SKM-1 treated with dmso at 0.1 percent for 144 hours (cell line): ENCODE measurements at regions not wholly inside any gene's neighbourhood (a gene's known extent, or its start where the extent isn't known, plus 50 kb on each side); places are given as distances from the start of the nearest gene placed in this dataset.

ENCODE experiments used
- DNase-seq: peaks from one replicate; lab custom pipeline; 2025; ENCODE audit not compliant: unreplicated experiment; lab: John Stamatoyannopoulos, UW

DNA sequence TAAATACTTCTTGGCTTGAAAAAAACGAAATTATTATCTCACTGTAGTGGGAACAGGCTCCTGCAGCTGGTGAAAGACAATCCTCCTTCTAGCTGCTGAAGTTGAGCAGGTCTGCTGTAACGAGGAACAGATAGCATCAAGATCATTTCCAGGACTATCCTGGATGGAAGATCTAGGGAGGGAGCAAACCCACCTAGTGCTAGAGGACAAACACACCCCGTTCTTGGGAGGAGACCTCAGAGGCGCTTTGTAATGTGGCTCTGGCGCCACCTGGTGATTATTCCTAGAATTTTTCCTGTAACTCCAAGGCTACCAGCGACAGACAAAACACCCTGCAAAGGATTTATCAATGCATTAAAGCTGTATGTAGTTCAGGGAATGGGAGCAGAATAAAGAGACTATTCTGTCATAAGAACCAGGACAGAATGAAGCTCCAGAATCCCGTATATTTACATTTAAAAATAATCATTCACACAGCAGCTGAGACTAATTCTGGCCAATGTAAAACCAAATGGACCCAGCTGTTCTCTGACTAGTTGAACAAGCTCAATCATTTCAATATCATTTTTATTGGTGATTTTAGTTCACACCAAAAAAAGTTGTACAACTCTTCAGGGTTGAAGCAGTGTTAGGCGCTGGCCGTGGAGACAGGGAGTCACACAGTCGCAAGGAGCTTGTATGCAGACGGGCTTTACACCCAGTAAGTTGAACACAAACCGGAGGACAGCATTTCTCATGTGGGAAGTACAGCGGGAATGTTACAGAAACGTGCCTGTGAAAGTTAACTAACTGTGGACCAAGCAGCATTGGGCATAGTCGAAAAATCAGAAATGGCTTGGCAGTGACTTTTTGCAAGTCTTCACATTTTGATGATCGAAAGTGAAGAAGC lies 290.3 kb downstream of the TRIB2 start:
- peak; percentile 50 for DNase-seq

DNA sequence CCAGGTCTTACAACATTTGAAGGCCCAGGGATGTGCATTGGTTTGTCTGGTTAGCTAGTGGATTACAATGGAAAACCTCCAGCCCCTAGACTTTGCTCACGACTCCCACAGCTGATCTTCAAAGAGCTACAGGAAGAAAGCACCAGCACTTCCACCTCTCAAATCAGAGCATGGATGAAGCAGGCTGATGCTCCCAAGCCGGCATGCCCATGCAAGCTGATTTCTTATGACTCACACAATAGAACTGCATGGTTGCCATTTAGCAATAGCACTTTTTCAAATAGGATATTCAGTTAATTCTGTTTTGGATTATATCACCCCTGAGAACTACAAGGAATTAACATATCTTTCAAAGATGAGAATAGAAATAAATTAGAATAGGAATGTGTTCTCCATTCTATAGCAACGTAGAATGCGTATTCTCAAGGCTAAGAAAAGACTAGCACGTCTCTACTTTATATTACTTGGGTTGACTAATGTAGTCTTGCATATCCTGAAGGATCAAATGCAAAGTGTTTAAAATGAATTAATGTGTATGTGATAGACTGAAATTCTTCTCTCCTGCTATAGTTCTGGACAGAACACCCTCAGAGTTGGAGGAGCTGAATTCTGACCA lies 292.4 kb downstream of the TRIB2 start:
- DNase-seq: no peak

DNA sequence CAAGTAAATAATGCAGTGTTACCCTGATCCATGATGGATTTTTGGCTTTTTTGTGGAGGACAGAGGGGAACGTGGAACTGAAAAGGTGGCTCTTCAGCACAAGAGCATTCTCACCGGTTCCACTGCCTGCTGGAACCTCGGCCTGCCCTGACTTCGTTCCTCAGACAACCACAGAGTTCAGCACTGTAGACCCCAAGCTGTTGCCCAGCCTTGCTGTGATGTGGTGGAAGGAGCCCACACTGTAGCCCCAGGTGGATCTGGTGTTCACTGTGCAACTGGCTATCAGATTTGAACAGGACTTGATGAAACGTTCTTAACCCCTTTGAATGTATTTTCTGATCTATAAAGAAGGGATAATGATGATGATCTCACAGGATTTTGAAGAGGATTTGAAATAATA lies 293.5 kb downstream of the TRIB2 start:
- DNase-seq: no peak

DNA sequence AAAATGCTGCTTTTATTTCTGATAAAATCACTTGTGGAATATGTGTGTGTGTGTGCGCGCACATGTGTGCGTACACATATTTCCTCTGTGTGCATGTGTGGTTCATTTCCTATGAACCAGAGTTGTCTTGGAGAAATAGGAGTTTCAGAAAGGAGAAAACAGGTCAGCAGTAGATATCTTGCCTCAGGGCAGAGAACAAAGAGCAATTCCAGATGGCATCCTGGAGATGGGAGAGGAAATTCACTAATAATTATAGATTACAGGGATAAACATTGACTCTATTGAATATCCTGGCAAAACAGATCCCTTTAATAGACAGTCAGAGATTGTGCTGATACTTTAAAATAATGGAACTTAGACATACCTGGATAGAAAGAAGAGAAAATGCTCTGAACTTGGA lies 298.0 kb downstream of the TRIB2 start:
- DNase-seq: no peak

DNA sequence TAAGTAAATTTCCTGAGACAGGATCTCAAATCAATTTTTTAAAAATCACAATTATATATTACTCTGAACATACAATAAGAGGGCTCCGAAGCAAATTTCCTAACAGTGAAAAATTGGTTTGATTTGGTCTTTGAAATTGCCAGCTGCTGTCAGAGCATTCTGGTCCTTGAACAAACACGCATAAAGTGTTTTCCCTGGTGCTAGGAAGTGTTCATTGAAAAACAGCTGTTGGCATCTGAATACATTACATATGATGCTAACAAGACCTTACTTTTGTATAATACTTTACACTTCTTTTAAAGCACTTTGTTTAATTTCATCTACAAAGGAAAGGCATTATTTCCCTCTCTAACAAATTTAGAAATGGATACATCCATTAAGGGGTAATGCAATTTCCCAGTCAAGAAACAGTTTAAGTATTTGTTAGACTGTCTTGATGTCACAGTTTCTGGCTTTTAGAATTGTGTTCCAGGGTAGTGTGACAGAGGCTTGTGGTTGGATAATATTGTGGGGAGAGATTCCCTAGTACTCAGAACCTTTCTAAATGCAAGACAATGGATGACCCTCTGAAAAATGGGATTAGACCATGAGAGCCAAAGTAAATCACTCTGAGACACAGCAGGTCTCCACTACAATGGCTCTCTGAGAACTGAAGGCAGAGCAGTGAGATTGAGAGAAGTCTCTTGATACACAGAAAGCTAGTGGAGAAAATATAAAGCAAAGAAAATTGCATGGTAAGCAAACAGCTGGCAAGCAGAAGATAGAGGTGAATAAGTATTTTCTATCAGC lies 299.0 kb downstream of the TRIB2 start:
- DNase-seq: no peak

DNA sequence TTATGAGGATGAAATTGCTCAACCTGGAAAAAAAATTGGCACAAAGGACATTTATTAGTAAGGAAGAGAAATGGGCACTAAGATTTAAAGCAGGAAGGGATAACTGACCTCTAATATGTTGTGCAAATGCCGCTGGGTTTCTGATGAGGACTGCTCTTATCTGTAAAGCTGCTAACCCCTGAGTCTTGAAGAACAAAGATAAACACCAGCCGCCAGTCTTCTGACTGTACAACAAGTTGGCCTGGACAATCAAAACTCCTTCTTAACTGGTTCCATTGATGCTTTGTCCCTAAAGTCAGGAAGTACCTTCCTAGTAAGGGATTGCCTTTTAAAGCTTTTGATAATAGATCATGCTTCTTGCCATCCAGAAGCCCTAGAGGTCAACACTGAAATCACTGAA lies 301.8 kb downstream of the TRIB2 start:
- no peak for DNase-seq

DNA sequence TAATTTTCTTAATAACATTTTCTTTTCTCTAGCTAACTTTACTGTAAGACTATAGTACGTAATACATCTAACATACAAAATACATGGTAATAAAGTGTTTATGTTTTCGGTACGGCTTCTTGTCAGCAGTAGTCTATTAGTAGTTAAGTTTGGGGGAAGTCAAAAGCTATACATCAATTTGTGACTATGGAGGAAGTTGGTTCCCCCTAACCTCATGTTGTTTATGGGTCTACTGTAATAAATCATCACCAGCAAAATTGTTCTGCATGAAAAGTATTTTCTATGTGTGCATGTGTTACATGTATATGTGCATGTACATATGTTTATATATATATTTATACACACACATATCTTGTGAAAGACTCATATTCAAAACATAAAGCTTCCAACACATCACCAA lies 303.0 kb downstream of the TRIB2 start:
- DNase-seq: no peak

DNA sequence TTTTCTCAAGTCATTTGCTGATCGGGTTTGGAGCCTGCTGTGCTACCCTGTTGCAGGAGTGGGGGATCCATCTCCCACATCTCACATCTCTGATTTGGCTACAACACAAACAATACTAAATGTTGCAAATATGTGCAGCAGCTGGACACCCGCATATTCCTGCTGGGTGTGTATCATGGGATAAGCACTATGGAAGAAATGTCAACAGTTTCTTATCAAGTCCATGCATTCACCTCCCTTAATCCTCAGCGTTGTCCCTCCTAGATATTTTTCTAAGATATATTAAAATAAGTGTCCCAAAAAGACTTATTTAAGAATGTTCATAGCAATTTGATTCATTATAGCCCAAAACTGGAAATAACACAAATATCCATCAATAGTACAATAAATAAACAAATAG lies 303.7 kb downstream of the TRIB2 start:
- DNase-seq: no peak

DNA sequence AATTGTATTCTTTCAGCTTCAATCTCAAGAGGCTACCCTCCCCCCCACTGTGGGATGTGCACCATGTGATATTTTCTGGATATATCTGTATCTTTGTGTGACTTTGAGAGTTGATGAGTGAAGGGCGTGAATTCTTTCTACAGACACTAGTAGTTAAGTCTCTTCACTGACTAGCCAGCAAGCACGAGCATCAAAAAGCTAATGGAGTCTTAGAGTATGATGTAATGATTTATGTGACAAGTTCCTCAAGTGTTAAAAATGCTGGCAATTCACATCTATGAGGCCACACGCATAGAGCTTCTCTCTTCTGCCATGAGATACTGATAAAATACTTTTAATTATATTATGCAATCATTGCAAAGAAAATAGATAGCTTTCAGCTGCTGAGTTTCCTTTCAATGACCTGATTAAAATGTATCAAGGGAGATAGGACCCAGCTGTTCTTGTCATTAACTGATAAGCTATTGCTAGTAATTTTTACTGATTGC lies 304.8 kb downstream of the TRIB2 start:
- DNase-seq: no peak

DNA sequence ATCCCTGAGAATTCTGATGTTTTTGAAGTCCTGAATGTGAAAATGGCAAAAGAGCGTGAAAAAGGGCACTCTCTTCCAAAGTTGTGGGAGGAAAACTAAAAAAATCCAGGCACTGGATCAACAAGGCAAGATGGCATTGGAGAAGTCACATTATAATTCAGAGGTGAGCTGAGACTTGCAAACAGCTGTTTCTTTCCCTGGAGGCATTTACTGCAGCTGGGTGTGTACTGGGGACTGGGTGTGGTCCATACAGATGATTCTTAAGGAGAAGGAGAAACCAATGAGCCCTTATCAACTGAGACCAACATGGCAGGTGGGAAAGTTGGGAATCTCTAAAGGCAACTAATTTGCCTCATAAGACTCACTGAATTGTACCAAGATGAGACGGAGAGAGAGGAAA lies 313.9 kb downstream of the TRIB2 start:
- no peak for DNase-seq

DNA sequence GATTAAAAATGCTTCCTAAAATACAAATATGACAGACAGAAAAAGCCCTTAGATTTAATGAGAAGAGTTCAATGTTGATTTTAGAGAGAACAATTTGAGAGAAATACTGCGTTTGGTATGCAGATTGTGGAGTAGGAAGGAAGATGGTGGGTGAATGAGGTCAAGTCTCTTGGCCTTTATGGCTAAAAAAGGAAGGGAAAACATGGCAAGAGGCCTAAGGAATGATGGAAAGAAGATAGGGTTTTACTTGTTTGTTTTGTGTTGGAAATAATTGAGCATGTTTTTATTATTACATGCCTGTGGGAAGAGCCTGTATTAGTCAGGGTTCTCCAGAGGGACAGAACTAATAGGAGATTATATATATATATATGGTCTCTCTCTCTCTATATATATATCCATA lies 318.1 kb downstream of the TRIB2 start:
- no peak for DNase-seq

DNA sequence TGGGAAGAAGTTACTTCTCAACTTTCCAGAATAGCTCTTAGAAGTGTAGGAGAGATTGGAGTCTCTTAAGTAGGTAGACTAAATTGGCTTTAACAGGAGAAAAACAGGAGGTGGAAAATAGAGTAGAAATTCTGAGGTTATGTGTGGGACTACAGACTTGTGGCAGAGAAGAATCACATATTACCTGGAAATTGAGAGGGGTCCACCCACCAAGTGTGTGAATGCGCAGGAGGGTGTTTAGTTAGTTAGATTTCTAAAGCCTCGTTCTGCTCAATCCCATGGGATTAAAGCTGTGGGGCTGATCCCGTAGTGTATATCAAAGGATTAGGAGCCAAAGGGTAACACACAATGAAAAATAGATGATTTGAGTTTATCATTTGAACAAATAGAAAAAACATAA lies 319.1 kb downstream of the TRIB2 start:
- no peak for DNase-seq

DNA sequence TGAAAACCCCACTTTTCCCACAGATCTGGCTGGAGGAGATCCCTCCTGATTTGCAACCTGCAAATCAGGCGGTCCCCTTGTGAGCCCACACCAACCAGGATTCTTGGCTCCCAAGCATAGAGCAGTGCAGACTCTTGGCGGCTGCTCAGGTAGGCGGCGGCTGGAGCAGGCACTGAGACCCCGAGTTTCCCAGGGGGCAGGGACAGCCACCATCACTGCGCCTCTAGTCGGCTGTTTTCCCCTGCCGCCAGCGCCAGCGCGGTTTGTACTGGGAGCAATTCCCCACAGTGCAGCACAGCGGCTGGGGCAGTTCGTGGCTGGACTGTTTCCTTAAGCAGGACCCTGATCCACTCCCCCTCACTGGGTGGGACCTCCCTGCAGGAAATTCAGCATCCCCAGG lies 323.3 kb downstream of the TRIB2 start:
- DNase-seq: no peak

DNA sequence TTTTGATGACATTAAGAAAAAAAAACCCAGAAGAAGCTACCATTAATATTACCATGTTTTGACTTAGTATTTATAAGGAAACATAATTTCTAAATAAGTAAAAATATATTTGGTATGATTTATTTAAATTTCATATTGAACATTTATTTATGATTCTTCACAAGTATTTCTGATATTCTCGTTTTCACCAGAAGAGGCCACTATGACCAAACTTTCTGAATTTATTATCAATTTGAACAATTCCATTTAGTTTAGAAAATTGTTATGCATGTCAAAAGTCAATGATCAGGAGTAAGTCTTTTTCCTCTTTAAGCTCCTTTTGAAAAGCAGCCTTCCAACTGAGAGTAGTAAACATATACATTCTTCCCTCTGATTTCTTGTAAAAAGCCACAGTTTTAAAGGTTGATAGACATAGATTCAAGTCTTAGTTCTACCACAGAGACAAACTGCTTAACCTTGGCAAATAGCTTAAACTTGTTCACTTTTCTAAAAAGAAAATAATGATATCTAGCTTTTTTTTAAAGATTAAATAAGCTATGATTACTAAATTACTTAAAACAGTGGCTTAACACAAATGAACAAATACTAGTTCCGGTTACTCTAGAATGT lies 329.9 kb downstream of the TRIB2 start:
- no peak for DNase-seq

DNA sequence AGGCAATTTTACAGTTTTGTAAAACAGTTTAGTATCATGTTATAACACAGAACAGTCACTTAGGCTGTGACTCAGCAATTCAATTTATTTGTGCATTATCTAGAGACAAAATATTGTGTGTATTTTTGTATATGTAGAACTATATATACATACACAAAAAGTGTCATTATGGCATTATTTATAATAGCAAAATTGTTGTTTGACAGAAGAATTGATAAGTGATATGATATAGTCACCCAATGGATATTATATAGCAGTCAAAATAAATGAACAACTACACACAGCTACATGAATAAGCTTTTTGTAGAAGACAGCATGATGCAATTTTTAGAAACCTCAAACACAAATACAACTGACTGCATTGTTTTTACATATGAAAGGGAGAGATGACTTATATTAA lies 334.0 kb downstream of the TRIB2 start:
- DNase-seq: no peak

DNA sequence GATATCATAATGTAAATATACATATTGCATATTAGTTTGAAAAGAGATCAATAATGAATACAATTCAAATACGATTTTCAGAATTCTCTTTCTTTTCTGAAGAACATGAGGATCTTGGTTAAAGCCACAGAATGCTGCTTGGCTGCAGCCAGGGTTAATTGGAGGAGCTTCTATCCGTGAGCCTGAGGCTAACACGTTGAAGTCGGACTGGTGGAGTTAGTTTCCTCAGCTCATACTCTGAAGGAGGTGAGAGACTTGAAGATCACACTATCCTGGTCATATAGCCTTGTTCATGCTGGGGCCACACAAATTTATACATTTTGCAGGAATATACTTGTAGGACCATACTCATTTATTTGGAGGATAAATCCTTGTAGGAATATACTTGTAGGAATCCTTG lies 335.8 kb downstream of the TRIB2 start:
- no peak for DNase-seq

DNA sequence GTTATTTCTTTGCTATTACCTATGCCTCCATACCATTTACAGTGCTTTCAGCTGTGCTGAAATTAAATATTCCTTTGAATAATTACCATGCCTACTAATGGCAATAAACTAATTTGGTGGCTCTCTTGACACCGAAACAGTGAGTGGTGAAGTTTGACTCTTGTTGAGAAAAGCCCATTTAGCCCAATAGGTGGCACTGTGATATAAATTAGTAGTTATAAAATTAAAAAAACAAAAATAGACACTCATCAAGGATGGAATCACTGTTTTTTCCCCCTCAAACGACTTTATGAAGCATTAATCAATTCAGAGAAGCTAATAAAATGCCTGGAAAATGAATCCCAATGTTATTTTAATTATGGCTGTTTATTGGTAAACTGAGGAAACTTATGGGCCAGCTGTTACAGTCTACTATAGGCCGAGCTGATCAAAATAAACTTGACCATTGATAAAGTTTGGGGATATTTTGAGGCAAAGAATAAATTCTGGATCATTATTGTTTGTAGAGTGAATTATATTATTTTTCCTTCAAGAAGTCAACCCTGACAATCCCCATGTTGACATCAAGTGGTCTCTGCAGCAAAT lies 339.6 kb downstream of the TRIB2 start:
- DNase-seq: no peak

DNA sequence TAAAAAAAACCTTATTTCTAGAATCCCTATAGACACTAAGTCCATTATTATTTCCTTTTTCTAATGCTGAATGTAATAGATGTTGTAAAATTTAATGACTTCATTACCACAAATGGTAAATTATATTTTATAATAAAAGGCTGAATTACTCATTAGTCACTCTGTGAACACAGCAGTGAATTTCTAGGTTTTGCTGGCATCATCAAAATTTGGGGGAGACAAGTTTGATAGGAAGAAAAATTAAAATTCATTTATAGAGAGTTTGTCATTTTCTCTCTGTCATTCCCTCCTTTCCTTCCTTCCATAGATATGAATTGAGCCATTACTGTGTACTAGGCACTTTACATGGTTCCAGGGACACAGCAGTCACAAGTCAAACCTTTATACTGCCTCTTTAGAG lies 340.9 kb downstream of the TRIB2 start:
- no peak for DNase-seq

DNA sequence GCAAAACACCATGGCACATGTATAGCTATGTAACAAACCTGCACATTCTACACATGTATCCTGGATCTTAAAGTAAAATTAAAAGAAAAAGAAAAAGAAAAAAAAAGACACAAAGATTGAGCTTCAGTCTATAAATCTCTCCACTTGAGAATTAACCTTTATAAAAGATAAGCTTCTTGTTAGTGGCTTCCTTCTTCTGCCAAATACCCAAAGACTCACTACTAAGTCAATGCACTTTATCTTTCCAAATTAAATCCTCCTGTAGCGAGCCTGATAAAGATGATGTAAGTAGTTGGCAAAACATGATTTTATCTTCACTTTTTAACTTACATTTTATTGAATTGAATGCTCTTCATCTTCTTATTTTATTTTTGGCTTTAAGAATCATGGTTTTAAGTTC lies 349.9 kb downstream of the TRIB2 start:
- no peak for DNase-seq

DNA sequence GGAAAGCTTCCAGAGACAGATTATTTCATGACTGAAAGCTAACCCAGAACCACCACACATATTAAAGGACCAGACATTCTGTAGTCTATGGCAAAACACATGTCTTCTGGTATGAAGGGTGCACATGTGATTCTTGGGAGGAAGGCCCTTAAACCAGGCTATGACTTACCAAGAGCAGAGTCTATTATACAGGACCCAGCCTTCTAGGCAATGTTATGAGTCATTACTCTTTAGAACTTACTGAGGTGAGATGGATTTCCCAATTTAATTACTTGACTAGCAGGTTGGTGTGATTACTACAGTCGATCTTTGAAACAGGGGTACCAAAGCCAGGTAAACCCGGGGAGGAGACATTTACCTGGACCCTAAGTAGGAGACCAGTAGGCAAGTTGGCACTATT lies 350.8 kb downstream of the TRIB2 start:
- no peak for DNase-seq

DNA sequence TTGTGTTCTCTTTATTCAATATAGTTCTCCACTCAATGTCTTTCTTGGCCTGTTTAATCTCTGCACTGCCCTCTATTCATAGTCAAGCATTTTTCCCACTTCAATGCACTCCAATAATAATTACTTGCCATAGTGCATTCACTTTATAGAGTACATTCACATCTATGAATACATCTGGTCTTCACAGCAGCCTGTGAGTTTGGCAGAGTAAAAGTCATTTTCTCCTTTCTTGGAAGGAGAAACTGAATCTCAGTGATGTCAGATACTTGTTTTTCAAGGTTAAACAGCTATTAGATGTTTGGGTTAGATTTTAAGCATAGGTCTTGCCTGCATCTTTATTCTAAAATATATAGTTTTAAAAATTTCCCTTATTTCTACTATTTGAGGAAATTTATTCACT lies 373.2 kb downstream of the TRIB2 start:
- DNase-seq: no peak
